ENCODE measurements at regions not wholly inside any gene's neighbourhood (a gene's known extent, or its start where the extent isn't known, plus 50 kb on each side); places are given as distances from the start of the nearest gene placed in this dataset.

DNA sequence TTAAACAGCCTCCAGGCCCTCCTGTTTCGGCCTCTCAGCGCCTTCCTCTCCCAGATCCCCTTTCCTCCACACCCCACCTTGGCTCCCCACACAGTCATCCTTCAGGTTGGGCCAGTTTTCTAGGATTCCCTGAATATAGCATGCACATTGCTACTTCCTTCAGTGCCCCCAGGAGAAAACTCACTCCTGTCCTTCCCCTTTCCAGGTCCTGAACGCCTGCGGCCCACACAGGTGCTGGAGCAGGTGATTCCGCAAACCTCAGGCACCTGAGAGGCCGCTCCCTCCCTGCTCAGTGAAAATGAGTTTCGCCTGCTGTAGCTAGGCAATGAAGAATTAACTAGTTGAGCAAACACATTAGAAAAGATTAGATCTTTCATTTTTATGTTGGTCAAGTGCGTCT, 185.0 kb downstream of the MED10 start:
- TF ChIP-seq, protein P1, sequence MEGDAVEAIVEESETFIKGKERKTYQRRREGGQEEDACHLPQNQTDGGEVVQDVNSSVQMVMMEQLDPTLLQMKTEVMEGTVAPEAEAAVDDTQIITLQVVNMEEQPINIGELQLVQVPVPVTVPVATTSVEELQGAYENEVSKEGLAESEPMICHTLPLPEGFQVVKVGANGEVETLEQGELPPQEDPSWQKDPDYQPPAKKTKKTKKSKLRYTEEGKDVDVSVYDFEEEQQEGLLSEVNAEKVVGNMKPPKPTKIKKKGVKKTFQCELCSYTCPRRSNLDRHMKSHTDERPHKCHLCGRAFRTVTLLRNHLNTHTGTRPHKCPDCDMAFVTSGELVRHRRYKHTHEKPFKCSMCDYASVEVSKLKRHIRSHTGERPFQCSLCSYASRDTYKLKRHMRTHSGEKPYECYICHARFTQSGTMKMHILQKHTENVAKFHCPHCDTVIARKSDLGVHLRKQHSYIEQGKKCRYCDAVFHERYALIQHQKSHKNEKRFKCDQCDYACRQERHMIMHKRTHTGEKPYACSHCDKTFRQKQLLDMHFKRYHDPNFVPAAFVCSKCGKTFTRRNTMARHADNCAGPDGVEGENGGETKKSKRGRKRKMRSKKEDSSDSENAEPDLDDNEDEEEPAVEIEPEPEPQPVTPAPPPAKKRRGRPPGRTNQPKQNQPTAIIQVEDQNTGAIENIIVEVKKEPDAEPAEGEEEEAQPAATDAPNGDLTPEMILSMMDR (IDR thresholded peaks at IDR 0.05; ENCODE audit: insufficient read depth, low read length) = no peak
- TF ChIP-seq, protein P2, sequence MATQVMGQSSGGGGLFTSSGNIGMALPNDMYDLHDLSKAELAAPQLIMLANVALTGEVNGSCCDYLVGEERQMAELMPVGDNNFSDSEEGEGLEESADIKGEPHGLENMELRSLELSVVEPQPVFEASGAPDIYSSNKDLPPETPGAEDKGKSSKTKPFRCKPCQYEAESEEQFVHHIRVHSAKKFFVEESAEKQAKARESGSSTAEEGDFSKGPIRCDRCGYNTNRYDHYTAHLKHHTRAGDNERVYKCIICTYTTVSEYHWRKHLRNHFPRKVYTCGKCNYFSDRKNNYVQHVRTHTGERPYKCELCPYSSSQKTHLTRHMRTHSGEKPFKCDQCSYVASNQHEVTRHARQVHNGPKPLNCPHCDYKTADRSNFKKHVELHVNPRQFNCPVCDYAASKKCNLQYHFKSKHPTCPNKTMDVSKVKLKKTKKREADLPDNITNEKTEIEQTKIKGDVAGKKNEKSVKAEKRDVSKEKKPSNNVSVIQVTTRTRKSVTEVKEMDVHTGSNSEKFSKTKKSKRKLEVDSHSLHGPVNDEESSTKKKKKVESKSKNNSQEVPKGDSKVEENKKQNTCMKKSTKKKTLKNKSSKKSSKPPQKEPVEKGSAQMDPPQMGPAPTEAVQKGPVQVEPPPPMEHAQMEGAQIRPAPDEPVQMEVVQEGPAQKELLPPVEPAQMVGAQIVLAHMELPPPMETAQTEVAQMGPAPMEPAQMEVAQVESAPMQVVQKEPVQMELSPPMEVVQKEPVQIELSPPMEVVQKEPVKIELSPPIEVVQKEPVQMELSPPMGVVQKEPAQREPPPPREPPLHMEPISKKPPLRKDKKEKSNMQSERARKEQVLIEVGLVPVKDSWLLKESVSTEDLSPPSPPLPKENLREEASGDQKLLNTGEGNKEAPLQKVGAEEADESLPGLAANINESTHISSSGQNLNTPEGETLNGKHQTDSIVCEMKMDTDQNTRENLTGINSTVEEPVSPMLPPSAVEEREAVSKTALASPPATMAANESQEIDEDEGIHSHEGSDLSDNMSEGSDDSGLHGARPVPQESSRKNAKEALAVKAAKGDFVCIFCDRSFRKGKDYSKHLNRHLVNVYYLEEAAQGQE (IDR thresholded peaks at IDR 0.05; ENCODE audit: insufficient replicate concordance, low read depth) = no peak

All from HL-60 (cell line).